Heart right ventricle (tissue), 16 donors: ENCODE measurements at regions not wholly inside any gene's neighbourhood (a gene's known extent, or its start where the extent isn't known, plus 50 kb on each side); places are given as distances from the start of the nearest gene placed in this dataset.

Source experiments
- ATAC-seq, 8 donors: fragments of 200-7000 bp; cut with Tn5 transposase; one replicate each; pipeline ENCODE4 v1.9.1; 2020; ENCODE audit warnings: mild to moderate bottlenecking in 8 of 8, moderate library complexity in 8 of 8, moderate number of reproducible peaks in 1 of 8
- DNase-seq, 2 donors: peaks; one replicate each; pipeline ENCODE4 v3.0.0-alpha.2; 2020
- H3K27ac ChIP-seq, 10 donors: fragments of 200-600 bp; sonication (generic) in 2 of 10; one replicate each; pipeline versions ENCODE4 v1.5.0 to v1.8.0; 2020 to 2022; ENCODE audit warnings: mild to moderate bottlenecking in 3 of 10
- H3K27me3 ChIP-seq, 7 donors: fragments of 200-600 bp; one replicate each; pipeline ENCODE4 v1.8.0; 2021 to 2022; ENCODE audit warnings: mild to moderate bottlenecking in 2 of 7
- H3K36me3 ChIP-seq, 9 donors: fragments of 200-600 bp; sonication (generic) in 1 of 9; one replicate each; pipeline versions ENCODE4 v1.5.0 to v1.8.0; 2020 to 2022; ENCODE audit warnings: mild to moderate bottlenecking in 2 of 9
- H3K4me1 ChIP-seq, 9 donors: fragments of 200-600 bp; sonication (generic) in 1 of 9; one replicate each; pipeline versions ENCODE4 v1.5.0 to v1.8.0; 2020 to 2022; ENCODE audit warnings: mild to moderate bottlenecking in 4 of 9
- H3K4me3 ChIP-seq, 10 donors: fragments of 200-600 bp; sonication (generic) in 2 of 10; one replicate each; pipeline versions ENCODE4 v1.5.0 to v1.8.0; 2020 to 2022; ENCODE audit warnings: mild to moderate bottlenecking in 7 of 10, moderate library complexity in 2 of 10
- H3K9me3 ChIP-seq, 11 donors: fragments of 200-600 bp in 10 of 11; sonication (generic) in 2 of 11; one replicate each; pipeline versions ENCODE4 v1.5.0 to v1.8.0; 2013 to 2022; ENCODE audit warnings: mild to moderate bottlenecking in 2 of 11, control low read depth in 1 of 11, moderate library complexity in 1 of 11
- WGBS, 2 donors: extraction: QIAGEN DNeasy Blood & Tissue Kit; methylation state at CpG; one replicate each; pipeline ENCODE4 v1.1.7; 2013; ENCODE audit warnings: inconsistent platforms in 1 of 2; 5-methylcytosine and 5-hydroxymethylcytosine counted together
- intact Hi-C, 10 donors: fragments of 100-400 bp; cut with DNase I; formaldehyde crosslinking; loops; one replicate each; pipeline versions ENCODE4 v1.11.1 to v1.14.2; 2022
- TF ChIP-seq, protein P1 (sequence below), 9 donors: fragments of 200-600 bp; sonication (generic) in 2 of 9; IDR thresholded peaks; one replicate each; pipeline versions ENCODE4 v1.5.0 to v1.8.0; 2021 to 2022; ENCODE audit warnings: antibody characterized with exemption in 9 of 9, mild to moderate bottlenecking in 5 of 9, moderate library complexity in 1 of 9
- donor health status: Arrhythmogenic right ventricular cardiomyopathy.
- donor health status: ischemic (EF 13 %, LVEDD 7.1; RV severe dilation, severe dysfunction).
- donor health status: healthy with polysubstance abuse.
- donor health status: DM: no; HTN: yes; CAD: no.
- donor health status: DM: no; HTN: no; CAD: no.
- donor health status: ischemic (EF 25% LVEDD 6.9; RV normal size, moderate dysfunction).
- donor health status: ischemic (EF 25% LVEDD 5.7; RV mildly dilated, moderate dysfunction).
- donor health status: healthy.
- donor health status: DM: yes; HTN: yes; CAD: no.
- donor health status: Ischemic cardiomyopathy.
- donor health status: ischemic (EF 35%, LVEDD 5.7; RV mildly dilated, moderate dysfunction).
- donor health status: nonischemic (EF 11% LVEDD 7.7; RV severe dilation, severe dysfunction).
- donor health status: DM: yes; HTN: yes; CAD: no.
- donor health status: PGD.
- donor health status: ischemic (EF 29% LVEDD 5.4; RV normal size, mild dysfunction).
- donor health status: nonischemic (EF 23%, LVEDD 6.1; RV moderate dilation, normal function).

DNA sequence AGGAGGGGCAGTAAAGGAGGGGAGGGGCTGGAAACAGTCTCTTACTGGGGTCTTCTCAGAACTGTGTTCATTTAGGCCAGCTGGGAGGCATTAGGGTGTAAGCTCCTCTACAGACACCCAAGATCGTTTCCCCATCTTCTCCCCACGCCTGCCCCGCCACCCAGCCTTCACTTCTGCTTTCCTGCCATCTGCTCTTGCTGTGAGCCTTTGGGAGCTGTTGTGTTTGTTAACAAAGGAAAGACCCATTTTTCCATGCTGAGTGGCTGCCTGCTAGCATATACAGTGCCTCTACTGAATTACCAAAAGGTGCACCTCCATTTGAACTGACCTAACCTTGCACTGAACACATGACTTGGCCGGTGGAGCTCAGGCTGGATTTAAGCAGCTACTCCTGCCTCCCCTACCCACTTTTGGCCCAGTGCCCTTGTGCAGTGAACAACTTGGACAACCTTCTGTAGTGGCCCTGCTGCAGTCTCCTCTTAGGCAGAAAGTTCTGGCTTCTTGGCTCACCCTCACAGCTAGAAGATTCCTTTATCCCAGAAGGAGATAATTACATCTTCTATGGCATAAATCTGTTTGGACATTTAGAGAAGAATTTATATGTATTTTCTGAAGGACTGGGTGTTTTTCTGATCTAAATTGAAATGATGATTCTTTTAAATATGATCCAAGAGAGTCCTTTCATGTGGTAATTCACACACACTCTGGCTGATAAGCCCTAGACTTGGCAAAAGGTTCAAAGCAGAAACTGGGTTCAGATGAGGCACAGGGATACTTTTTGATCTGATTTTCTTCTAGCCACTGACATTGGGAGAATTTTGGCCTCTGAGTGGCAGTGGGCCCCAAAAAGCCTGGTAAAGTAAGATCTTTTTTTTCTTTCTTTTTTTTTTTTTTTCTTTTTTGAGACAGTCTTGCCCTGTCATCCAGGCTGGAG lies 81.9 kb upstream of the HNF1B start:
- H3K4me1 ChIP-seq = peaks cover 0 to 53% (median 12%) of the 10 kb centered on the region in 9 donors
- TF ChIP-seq, protein P1, sequence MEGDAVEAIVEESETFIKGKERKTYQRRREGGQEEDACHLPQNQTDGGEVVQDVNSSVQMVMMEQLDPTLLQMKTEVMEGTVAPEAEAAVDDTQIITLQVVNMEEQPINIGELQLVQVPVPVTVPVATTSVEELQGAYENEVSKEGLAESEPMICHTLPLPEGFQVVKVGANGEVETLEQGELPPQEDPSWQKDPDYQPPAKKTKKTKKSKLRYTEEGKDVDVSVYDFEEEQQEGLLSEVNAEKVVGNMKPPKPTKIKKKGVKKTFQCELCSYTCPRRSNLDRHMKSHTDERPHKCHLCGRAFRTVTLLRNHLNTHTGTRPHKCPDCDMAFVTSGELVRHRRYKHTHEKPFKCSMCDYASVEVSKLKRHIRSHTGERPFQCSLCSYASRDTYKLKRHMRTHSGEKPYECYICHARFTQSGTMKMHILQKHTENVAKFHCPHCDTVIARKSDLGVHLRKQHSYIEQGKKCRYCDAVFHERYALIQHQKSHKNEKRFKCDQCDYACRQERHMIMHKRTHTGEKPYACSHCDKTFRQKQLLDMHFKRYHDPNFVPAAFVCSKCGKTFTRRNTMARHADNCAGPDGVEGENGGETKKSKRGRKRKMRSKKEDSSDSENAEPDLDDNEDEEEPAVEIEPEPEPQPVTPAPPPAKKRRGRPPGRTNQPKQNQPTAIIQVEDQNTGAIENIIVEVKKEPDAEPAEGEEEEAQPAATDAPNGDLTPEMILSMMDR (IDR thresholded peaks at IDR 0.05) = no peak
- WGBS, 2 donors = 77 to 83% methylated on average over 4 of the region's 4 CpGs
- no peaks in the 10 kb centered on the region for H3K36me3 ChIP-seq
- peak overlapping the region in 1 of 10 donors; percentile 74 for H3K27ac ChIP-seq
- peak in 1 of 2 donors; percentile 23 for DNase-seq
- no peak overlapping the region for H3K4me3 ChIP-seq
- intact Hi-C loops = loop anchor here in 1 of 10 donors (10.0 kb wide), 1 partner anchor 182 kb away; the partner anchor contains the start of gene DDX52
- peak in 5 of 8 donors; percentile 41 to 64 (median 56) for ATAC-seq
- H3K9me3 ChIP-seq = no peaks in the 10 kb centered on the region
- peaks cover 0 to 5% (median 0%) of the 10 kb centered on the region in 7 donors for H3K27me3 ChIP-seq

DNA sequence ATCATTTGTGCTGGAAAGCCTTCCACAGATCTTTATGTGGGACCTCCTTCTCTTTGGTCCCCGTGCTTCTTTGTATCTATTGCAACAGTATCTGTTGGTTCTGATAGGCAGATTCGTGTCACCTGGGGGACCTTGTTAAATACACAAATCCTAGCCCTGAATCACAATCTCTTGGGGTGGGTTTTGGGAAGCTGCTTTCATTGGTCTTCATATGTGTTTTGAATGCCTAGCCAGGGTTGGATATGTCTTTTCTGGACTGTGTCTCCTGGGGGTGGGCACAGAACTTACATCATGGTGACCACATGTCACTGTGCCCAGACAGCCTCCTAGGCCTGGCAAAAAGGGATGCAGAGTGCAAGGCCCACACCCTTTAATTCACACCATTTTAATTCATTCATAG lies 81.0 kb upstream of the HNF1B start:
- intact Hi-C loops = loop anchor here in 1 of 10 donors (10.0 kb wide), 1 partner anchor 181 kb away; the partner anchor contains the start of gene DDX52
- 88 to 92% methylated on average over 2 of the region's 2 CpGs for WGBS, 2 donors

DNA sequence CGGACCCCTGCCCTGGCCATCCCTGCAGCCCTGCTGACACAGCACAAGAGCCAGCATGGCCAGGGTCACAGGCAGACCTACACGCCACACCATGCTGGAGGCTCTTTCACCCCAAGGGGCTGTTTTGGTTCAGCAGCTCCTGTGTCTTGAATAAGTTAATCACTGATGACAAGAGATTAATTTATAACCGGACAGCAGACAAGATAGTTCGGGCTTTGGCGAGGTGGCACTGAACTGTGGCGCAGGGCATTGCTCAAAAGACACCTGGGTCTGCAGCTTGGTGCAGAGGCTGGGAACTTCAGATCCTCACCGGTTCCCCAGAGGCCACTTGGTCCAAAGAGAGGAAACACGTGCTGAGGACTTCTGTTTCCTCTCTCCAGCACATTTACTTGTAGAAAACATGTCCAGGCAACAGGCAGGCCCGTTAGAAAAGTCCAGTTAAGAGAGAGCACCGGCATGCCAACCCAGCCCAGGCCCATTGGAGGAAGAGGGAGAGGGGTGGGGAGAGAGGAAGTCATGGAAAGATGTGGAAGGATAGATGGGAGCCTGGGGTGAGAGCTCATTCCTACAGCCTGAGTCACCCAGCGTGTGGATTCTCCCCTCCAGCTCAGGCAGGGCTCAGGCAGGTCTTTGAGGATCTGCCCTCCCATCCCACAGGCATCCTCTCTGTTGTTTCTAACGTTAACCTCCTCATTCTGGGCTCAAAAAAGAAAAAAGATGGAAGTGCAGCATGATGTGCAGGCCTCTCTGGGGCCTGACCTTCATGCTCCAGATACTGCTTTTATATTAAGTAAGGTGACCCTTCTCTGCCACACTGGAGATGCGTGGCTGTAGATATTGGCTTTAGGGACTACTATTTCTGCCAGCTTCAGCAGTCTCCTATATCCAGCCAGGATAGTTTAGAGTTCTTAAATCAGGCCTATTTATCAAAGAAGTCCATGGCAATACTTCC lies 80.0 kb upstream of the HNF1B start:
- Histone ChIP-seq H3K36me3 (no peaks in the 10 kb centered on the region), H3K27ac (no peak overlapping the region), H3K4me1 (peaks cover 0 to 61% (median 12%) of the 10 kb centered on the region in 9 donors), H3K9me3 (no peaks in the 10 kb centered on the region), H3K4me3 (no peak overlapping the region), H3K27me3 (peaks cover 0 to under 1% (median 0%) of the 10 kb centered on the region in 7 donors)
- WGBS, 2 donors = 50 to 55% methylated on average over 13 of the region's 13 CpGs
- peak in 4 of 8 donors; percentile 30 to 54 (median 40) for ATAC-seq
- intact Hi-C loops = loop anchor here in 1 of 10 donors (10.0 kb wide), 1 partner anchor 180 kb away; the partner anchor contains the start of gene DDX52
- TF ChIP-seq, protein P1 (IDR thresholded peaks at IDR 0.05) = no peak
- DNase-seq = no peak

More for the DNA sequence above, 81.0 kb upstream of the HNF1B start:
- DNase-seq (no peak), ATAC-seq (no peak)
- Histone ChIP-seq H3K4me1 (peaks cover 0 to 54% (median 12%) of the 10 kb centered on the region in 9 donors), H3K27ac (peak overlapping the region in 1 of 10 donors; percentile 74), H3K27me3 (peaks cover 0 to 5% (median 0%) of the 10 kb centered on the region in 7 donors), H3K9me3 (no peaks in the 10 kb centered on the region), H3K36me3 (no peaks in the 10 kb centered on the region), H3K4me3 (no peak overlapping the region)
- TF ChIP-seq, protein P1 (IDR thresholded peaks at IDR 0.05) = no peak

DNA sequence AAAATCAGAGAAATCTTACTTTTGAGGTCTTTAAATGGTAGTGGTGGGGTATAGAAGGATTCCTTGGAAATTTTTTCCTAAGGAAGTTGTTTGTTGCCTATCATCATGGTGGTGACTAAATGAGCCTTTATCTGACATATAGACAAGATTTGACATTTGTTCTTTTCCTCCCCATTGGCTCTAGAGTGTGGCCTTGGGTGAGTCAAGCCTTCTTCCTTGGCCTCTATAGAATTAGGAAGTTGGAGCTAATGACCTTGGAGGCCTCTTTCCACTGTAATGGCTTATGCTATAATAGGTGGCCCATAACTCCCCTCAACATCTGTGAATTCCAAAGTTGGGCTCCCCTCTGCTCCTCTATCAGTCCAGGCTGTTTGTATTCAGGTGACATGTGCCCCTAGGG lies 79.1 kb upstream of the HNF1B start:
- no peak for DNase-seq
- TF ChIP-seq, protein P1 (IDR thresholded peaks at IDR 0.05) = no peak
- intact Hi-C loops = loop anchor here in 1 of 10 donors (10.0 kb wide), 1 partner anchor 179 kb away; the partner anchor contains the start of gene DDX52
- Histone ChIP-seq H3K36me3 (no peaks in the 10 kb centered on the region), H3K4me3 (no peak overlapping the region), H3K27me3 (peaks cover 0 to 1% (median 0%) of the 10 kb centered on the region in 7 donors), H3K27ac (no peak overlapping the region), H3K9me3 (no peaks in the 10 kb centered on the region), H3K4me1 (peaks cover 0 to 54% (median 12%) of the 10 kb centered on the region in 9 donors)
- no peak for ATAC-seq
